HFF-Myc (cell line): ENCODE measurements at regions not wholly inside any gene's neighbourhood (a gene's known extent, or its start where the extent isn't known, plus 50 kb on each side); places are given as distances from the start of the nearest gene placed in this dataset.
"Not testable (repeated sequence)": the region's sequence is repeated elsewhere in the genome, so short reads cannot be mapped to it uniquely, and the experiment has no call there.

ENCODE experiments used
- DNase-seq: peaks from one replicate; pipeline ENCODE4 v3.0.0-alpha.2; 2011; ENCODE audit warnings: low read depth; ENCODE audit errors: extremely low read depth
- H3K4me3 ChIP-seq: replicated peaks from 2 replicates; pipeline ENCODE4 v1.5.1; 2011; ENCODE audit warnings: low read depth, mild to moderate bottlenecking, control low read depth, low read length
- CTCF ChIP-seq: IDR thresholded peaks from 2 replicates; pipeline ENCODE4 v1.5.1; 2012; ENCODE audit warnings: mild to moderate bottlenecking, low read depth, low read length, control low read depth; ENCODE audit errors: missing control alignments

GRCh38 chr11:123330471-123330870 is 99.6 kb upstream of the GRAMD1B start:
- no peak for TF ChIP-seq CTCF

DNA sequence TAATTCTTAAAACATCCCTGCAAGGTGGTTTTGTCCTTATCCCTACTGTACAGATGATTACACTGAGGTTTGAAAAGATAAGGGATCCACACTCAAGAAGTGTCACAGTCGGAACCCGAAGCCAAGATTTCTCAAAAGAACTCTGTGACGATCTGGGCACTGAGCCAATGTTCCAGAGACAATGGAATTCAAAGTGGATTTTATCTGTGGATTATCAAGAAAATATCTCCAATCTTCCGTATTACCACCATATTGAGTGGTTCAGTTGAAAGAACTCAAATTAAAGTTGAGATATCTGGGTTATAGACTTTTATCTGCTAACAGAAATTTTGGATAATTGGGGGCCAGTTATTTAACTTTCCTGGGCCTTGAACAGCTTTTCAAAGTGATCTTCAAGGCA is 100.0 kb upstream of the GRAMD1B start:
- TF ChIP-seq CTCF, result no peak
- DNase-seq, result no peak
- H3K4me3 ChIP-seq, result no peak overlapping the region

More at GRCh38 chr11:123330471-123330870, 99.6 kb upstream of the GRAMD1B start:
- no peak for DNase-seq
- H3K4me3 ChIP-seq, result no peak overlapping the region

GRCh38 chr11:123328281-123328867 is 101.7 kb upstream of the GRAMD1B start:
- no peak for TF ChIP-seq CTCF
- no peak for DNase-seq
- H3K4me3 ChIP-seq, result no peak overlapping the region

DNA sequence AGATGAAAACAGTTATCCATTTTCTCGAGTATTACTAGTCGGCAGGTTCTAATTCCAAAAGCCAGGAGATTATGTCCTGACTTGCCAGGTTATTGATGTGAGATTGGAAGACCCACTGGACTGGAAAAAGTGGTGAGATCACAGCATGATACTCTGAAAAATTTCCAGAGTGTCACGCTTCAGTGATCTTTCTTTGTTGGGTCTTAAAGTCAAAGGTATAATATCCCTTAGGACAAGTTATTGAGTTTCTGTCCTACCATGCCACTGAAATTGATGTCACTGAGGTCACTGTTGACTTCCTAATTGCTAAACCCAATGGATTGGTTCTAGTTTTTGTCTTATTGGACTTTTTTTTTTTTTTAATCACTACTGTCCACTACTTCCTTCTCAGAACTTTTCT is 104.5 kb upstream of the GRAMD1B start:
- no peak for DNase-seq
- no peak overlapping the region for H3K4me3 ChIP-seq
- no peak for TF ChIP-seq CTCF

DNA sequence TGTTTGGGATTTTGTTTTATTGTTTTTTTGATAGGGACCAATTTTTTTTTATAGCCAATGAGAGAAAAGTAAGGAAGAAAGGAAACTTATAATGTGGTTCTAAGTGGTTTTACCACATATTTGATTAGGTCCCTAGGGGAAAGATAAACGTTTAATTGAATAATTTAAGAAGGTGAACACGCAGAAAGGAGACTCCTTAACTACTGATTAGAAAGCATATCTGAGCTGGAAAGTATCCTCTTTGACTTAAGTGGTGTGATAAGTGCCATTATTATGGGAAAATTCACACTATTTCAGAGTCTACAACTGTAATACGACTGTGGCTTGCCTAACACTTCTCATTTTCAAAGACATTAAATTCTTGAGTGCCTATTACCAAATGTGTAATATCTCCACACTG is 106.5 kb upstream of the GRAMD1B start:
- TF ChIP-seq CTCF, result no peak
- no peak for DNase-seq
- no peak overlapping the region for H3K4me3 ChIP-seq

DNA sequence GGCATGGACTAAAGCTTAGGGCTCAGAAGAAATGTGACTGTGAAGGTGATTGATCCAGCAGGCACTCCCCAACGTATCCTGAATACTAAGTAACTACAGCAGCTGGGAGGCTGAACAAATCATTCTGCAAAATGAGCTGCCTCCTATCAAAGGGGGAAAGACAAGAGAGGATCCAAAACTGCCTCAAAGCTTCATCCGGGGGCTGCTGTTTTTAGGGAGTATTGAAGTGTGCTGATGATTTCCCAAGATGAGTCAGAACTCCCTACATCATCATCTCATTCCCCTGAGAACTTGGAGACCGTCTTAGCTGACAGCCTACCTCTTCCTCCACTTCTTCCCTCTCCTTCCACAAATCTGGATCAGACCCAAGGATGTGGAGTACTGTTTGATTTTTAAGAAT is 108.4 kb upstream of the GRAMD1B start:
- no peak for TF ChIP-seq CTCF
- no peak for DNase-seq
- no peak overlapping the region for H3K4me3 ChIP-seq

DNA sequence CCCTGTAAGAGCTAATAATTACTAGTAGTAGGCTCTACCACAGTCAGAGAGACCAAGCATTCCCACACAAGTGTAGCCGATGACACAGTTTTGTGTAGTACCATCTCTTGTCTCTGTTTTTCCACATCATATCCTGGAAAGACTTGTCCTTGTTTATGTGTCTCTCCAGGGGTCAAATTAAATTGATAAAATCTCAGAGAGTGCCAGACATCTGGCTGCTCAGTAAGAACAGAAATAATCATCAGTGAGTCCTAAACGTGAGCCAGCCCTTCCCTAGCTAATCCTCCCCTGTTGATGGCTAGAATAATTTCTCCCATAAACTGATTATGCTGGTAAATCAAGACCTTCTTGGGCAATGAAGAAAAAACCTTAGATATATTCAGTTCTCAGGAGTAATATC is 111.4 kb upstream of the GRAMD1B start:
- no peak for DNase-seq
- no peak for TF ChIP-seq CTCF
- no peak overlapping the region for H3K4me3 ChIP-seq

- DNase-seq, H3K4me3 ChIP-seq: not testable (repeated sequence)
These were observed 111.9 kb upstream of the GRAMD1B start for GRCh38 chr11:123318132-123318531.
